ENCODE measurements at regions not wholly inside any gene's neighbourhood (a gene's known extent, or its start where the extent isn't known, plus 50 kb on each side); places are given as distances from the start of the nearest gene placed in this dataset.

GRCh38 chr9:95626341-95626740, 109.6 kb upstream of the PTCH1 start:
- TF ChIP-seq CTCF (IDR thresholded peaks at IDR 0.05): no peak
- no peak for TF ChIP-seq POLR2A (IDR thresholded peaks at IDR 0.05)

Data from testis (tissue), 2 donors.